ENCODE measurements at regions not wholly inside any gene's neighbourhood (a gene's known extent, or its start where the extent isn't known, plus 50 kb on each side); places are given as distances from the start of the nearest gene placed in this dataset.

DNA sequence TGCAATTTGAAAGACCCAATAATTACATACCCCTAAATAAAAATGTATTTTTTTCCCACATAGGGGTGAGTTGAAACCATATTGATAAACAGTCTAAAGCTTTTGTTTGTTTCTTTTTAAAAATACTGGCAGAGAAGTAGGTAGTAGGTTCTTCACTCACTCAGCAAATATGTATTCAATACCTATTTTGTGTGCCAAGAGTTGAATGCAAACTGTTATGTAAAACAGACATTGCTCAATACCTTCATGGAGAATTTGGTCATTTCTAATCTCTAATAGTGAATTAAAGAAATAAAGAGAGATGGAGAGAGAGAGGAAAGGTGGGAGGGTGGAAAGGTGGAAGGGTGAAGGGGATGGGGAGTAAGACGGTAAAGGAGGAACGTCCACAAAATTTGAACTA, 589.9 kb upstream of the GNPDA2 start:
- TF ChIP-seq, protein P1, sequence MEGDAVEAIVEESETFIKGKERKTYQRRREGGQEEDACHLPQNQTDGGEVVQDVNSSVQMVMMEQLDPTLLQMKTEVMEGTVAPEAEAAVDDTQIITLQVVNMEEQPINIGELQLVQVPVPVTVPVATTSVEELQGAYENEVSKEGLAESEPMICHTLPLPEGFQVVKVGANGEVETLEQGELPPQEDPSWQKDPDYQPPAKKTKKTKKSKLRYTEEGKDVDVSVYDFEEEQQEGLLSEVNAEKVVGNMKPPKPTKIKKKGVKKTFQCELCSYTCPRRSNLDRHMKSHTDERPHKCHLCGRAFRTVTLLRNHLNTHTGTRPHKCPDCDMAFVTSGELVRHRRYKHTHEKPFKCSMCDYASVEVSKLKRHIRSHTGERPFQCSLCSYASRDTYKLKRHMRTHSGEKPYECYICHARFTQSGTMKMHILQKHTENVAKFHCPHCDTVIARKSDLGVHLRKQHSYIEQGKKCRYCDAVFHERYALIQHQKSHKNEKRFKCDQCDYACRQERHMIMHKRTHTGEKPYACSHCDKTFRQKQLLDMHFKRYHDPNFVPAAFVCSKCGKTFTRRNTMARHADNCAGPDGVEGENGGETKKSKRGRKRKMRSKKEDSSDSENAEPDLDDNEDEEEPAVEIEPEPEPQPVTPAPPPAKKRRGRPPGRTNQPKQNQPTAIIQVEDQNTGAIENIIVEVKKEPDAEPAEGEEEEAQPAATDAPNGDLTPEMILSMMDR (IDR thresholded peaks at IDR 0.05) = no peak
- TF ChIP-seq POLR2AphosphoS5 (IDR thresholded peaks at IDR 0.05) = no peak
- TF ChIP-seq EP300 (IDR thresholded peaks at IDR 0.05) = no peak
- TF ChIP-seq POLR2A (IDR thresholded peaks at IDR 0.05; ENCODE audit: low read depth) = no peak
- DNase-seq (ENCODE audit: extremely low spot score) = no peak
- Histone ChIP-seq H3K27ac (replicated peaks in 1 of 4) (no peak overlapping the region), H3K36me3 (no peaks in the 10 kb centered on the region), H3K27me3 (no peaks in the 10 kb centered on the region), H3K9me3 (no peaks in the 10 kb centered on the region), H3K4me3 (no peak overlapping the region), H3K4me1 (no peaks in the 10 kb centered on the region)
- WGBS = 92% methylated on average over 2 of the region's 2 CpGs
- intact Hi-C loops (cut with DNase I) = no loop called here

DNA sequence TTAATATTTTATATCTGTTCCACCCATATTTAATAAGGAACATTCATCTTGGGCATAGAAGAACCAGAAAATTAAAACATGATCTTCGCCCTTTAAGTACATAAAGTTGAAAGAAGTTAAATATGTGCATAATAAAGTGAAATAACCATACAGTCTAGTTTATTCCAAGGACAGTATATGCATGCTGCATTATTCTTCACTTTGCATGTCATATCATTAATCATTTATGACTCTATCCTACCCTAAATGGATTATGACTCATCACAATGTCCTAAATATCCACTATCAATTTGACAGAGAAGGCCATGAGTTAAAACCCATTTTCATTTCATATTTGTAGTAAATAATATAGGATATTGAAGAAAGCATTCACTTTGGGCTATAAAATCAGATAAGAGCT, 576.5 kb upstream of the GNPDA2 start:
- intact Hi-C loops (cut with DNase I) = no loop called here
- H3K27me3 ChIP-seq = no peaks in the 10 kb centered on the region
- no peaks in the 10 kb centered on the region for H3K9me3 ChIP-seq
- H3K27ac ChIP-seq (replicated peaks in 1 of 4) = no peak overlapping the region
- DNase-seq (ENCODE audit: extremely low spot score) = no peak
- no peaks in the 10 kb centered on the region for H3K4me1 ChIP-seq
- H3K36me3 ChIP-seq = no peaks in the 10 kb centered on the region
- H3K4me3 ChIP-seq = no peak overlapping the region
- TF ChIP-seq POLR2AphosphoS5 (IDR thresholded peaks at IDR 0.05) = no peak
- no peak for TF ChIP-seq POLR2A (IDR thresholded peaks at IDR 0.05; ENCODE audit: low read depth)
- no peak for TF ChIP-seq EP300 (IDR thresholded peaks at IDR 0.05)
- TF ChIP-seq, protein P1 (IDR thresholded peaks at IDR 0.05) = no peak
- 80% methylated on average over 1 of the region's 1 CpG for WGBS

DNA sequence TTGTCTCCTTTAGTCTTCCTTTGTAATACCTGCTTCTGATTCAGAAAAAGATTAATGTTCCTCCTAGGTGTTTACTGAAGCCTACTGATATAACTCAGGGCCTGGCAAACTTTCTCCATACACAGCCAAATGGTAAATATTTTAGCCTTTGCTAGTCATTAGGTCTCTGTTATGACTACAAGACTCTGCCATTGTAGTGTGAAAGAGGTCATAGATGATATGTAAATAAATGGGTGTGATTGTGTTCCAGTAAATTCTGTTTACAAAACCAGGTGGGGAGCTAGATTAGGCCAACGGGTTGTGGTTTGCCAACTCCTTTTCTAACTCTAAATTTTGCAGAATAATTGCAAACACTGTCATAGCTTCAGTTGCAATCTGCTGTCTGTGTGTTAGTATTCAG, 568.1 kb upstream of the GNPDA2 start:
- TF ChIP-seq POLR2AphosphoS5 (IDR thresholded peaks at IDR 0.05) = no peak
- TF ChIP-seq POLR2A (IDR thresholded peaks at IDR 0.05; ENCODE audit: low read depth) = no peak
- no peaks in the 10 kb centered on the region for H3K36me3 ChIP-seq
- no peak overlapping the region for H3K27ac ChIP-seq (replicated peaks in 1 of 4)
- peaks cover 0 to 5% (median 0%) of the 10 kb centered on the region in 4 donors for H3K4me1 ChIP-seq
- H3K9me3 ChIP-seq = no peaks in the 10 kb centered on the region
- 38% methylated on average over 1 of the region's 1 CpG for WGBS
- intact Hi-C loops (cut with DNase I) = no loop called here
- H3K27me3 ChIP-seq = no peaks in the 10 kb centered on the region
- no peak overlapping the region for H3K4me3 ChIP-seq
- DNase-seq (ENCODE audit: extremely low spot score) = no peak

DNA sequence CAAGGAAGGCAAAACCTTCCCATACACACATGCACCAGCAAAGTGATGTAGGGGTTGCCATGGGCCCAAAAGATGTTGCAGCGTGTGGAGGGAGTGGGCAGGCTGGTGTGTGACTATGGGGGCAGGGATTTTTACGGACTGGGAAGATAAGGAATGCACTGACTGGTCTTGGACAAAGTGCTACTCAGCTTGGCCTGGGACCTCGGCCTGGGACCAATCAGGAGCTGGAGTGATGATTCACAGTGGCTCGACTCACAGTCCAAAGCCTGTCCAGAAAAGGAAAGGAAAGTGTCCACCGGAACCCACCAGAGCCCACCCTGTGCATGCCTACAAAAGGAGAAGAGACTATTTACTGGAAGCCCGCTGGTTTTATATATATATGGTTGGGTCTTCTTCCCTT, 567.0 kb upstream of the GNPDA2 start:
- 88% methylated on average over 6 of the region's 6 CpGs for WGBS
- H3K27me3 ChIP-seq = no peaks in the 10 kb centered on the region
- H3K9me3 ChIP-seq = no peaks in the 10 kb centered on the region
- no peaks in the 10 kb centered on the region for H3K36me3 ChIP-seq
- no peak overlapping the region for H3K27ac ChIP-seq (replicated peaks in 1 of 4)
- no peak for DNase-seq (ENCODE audit: extremely low spot score)
- intact Hi-C loops (cut with DNase I) = no loop called here
- TF ChIP-seq POLR2A (IDR thresholded peaks at IDR 0.05; ENCODE audit: low read depth) = no peak
- TF ChIP-seq, protein P1 (IDR thresholded peaks at IDR 0.05) = no peak
- TF ChIP-seq POLR2AphosphoS5 (IDR thresholded peaks at IDR 0.05) = no peak
- TF ChIP-seq EP300 (IDR thresholded peaks at IDR 0.05) = no peak
- H3K4me3 ChIP-seq = no peak overlapping the region
- peaks cover 0 to 5% (median 0%) of the 10 kb centered on the region in 4 donors for H3K4me1 ChIP-seq

DNA sequence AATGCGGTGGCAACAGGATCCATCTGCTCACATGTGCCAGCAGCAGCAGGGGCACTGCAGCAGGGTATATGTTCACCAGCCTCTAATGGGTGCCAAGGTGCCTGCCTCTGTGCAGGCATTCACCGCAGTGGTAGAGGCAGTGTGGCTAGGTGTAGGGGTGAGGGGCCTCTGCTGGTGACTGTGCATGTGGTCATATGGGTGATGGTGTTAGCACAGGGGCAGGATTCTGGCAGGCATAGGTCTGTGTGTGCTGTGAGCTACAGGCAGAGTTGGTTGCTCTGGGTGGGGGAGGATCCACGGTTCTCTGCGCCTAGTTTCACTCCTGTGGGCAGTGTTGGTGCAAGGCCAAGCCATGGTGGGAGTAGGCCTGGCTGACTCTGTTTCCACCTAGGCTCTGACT, 566.5 kb upstream of the GNPDA2 start:
- Histone ChIP-seq H3K9me3 (no peaks in the 10 kb centered on the region), H3K27me3 (no peaks in the 10 kb centered on the region), H3K4me1 (peaks cover 0 to 5% (median 0%) of the 10 kb centered on the region in 4 donors), H3K4me3 (no peak overlapping the region), H3K27ac (replicated peaks in 1 of 4) (no peak overlapping the region), H3K36me3 (no peaks in the 10 kb centered on the region)
- TF ChIP-seq POLR2AphosphoS5 (IDR thresholded peaks at IDR 0.05) = no peak
- TF ChIP-seq POLR2A (IDR thresholded peaks at IDR 0.05; ENCODE audit: low read depth) = no peak
- no peak for TF ChIP-seq EP300 (IDR thresholded peaks at IDR 0.05)
- TF ChIP-seq, protein P1 (IDR thresholded peaks at IDR 0.05) = no peak
- intact Hi-C loops (cut with DNase I) = no loop called here
- no peak for DNase-seq (ENCODE audit: extremely low spot score)
- WGBS = 100% methylated on average over 2 of the region's 4 CpGs
